Naive thymus-derived CD4-positive, alpha-beta T cell (primary cell): ENCODE measurements at regions not wholly inside any gene's neighbourhood (a gene's known extent, or its start where the extent isn't known, plus 50 kb on each side); places are given as distances from the start of the nearest gene placed in this dataset.
"Not testable (repeated sequence)": the region's sequence is repeated elsewhere in the genome, so short reads cannot be mapped to it uniquely, and the experiment has no call there.

Source experiments
- ATAC-seq: fragments of 150-1000 bp; cut with Tn5 transposase; 2 replicates; pipeline ENCODE4 v1.10.0; 2021; ENCODE audit warnings: mild to moderate bottlenecking, moderate library complexity
- CTCF ChIA-PET: fragments of 350-600 bp; sonication (Branson Sonifier 250); formaldehyde crosslinking; loops from one replicate; lab custom pipeline; 2021; ENCODE audit warnings: antibody characterized with exemption; lab: Charles Lee
- POLR2A ChIA-PET: fragments of 350-600 bp; sonication (Branson Sonifier 250); formaldehyde crosslinking; loops from one replicate; lab custom pipeline; 2021; ENCODE audit warnings: antibody characterized with exemption, inconsistent platforms; lab: Charles Lee
- DNase-seq, 9 donors: peaks; one replicate each; pipeline versions ENCODE4 v3.0.0 to v3.0.0-alpha.2; 2020 to 2022; ENCODE audit warnings: mixed read lengths in 1 of 9
- H3K27ac ChIP-seq: one replicate; pipeline ENCODE4 v1.7.0; 2013; ENCODE audit warnings: mild to moderate bottlenecking, low read depth, low read length, moderate library complexity
- H3K27me3 ChIP-seq, 2 donors: one replicate each; pipeline ENCODE4 v1.7.0; 2013; ENCODE audit warnings: low read length in 2 of 2, mild to moderate bottlenecking in 2 of 2, moderate library complexity in 2 of 2; ENCODE audit not compliant: control insufficient read depth in 2 of 2, insufficient read depth in 2 of 2
- H3K36me3 ChIP-seq, 3 experiments: 1 replicate in 2 of 3; 2 replicates in 1 of 3; pipeline ENCODE4 v1.7.0; 2013; ENCODE audit warnings: low read length in 3 of 3, mild to moderate bottlenecking in 3 of 3, moderate library complexity in 1 of 3; ENCODE audit not compliant: insufficient read depth in 3 of 3, control insufficient read depth in 2 of 3
- H3K4me1 ChIP-seq, 2 donors: one replicate each; pipeline ENCODE4 v1.7.0; 2013; ENCODE audit warnings: low read length in 2 of 2, mild to moderate bottlenecking in 2 of 2, moderate library complexity in 1 of 2; ENCODE audit not compliant: control insufficient read depth in 2 of 2, insufficient read depth in 2 of 2
- H3K4me3 ChIP-seq: 2 replicates; pipeline ENCODE4 v1.7.0; 2013; ENCODE audit warnings: mild to moderate bottlenecking, low read length
- H3K9me3 ChIP-seq, 3 experiments: 1 replicate in 2 of 3; 2 replicates in 1 of 3; pipeline ENCODE4 v1.7.0; 2013; ENCODE audit warnings: low read length in 3 of 3; ENCODE audit not compliant: control insufficient read depth in 2 of 3
- H3K27ac Mint-ChIP-seq, 9 donors: one replicate each; pipeline ENCODE4 v1.8.0; 2020 to 2022; ENCODE audit warnings: mixed read lengths in 9 of 9, mild to moderate bottlenecking in 8 of 9, moderate library complexity in 5 of 9, inconsistent platforms in 2 of 9
- H3K27me3 Mint-ChIP-seq, 5 donors: one replicate each; pipeline ENCODE4 v1.8.0; 2021 to 2022; ENCODE audit warnings: mixed read lengths in 5 of 5, mild to moderate bottlenecking in 1 of 5
- H3K36me3 Mint-ChIP-seq, 5 donors: one replicate each; pipeline ENCODE4 v1.8.0; 2020 to 2022; ENCODE audit warnings: mixed read lengths in 5 of 5, mild to moderate bottlenecking in 3 of 5, inconsistent platforms in 1 of 5
- H3K4me1 Mint-ChIP-seq, 7 donors: one replicate each; pipeline ENCODE4 v1.8.0; 2020 to 2022; ENCODE audit warnings: mixed read lengths in 7 of 7, mild to moderate bottlenecking in 3 of 7, inconsistent platforms in 1 of 7
- H3K4me3 Mint-ChIP-seq, 10 donors: one replicate each; pipeline ENCODE4 v1.8.0; 2020 to 2022; ENCODE audit warnings: mild to moderate bottlenecking in 10 of 10, mixed read lengths in 10 of 10, moderate library complexity in 6 of 10, inconsistent platforms in 2 of 10
- H3K9me3 Mint-ChIP-seq, 11 donors: one replicate each; pipeline ENCODE4 v1.8.0; 2020 to 2022; ENCODE audit warnings: mixed read lengths in 11 of 11, mild to moderate bottlenecking in 4 of 11, inconsistent platforms in 1 of 11, moderate library complexity in 1 of 11
- intact Hi-C, 2 donors: fragments of 100-400 bp; cut with micrococcal nuclease; formaldehyde crosslinking; loops; one replicate each; pipeline ENCODE4 v1.15.1; 2023

GRCh38 chr4:91769912-91770311, 533.9 kb upstream of the GRID2 start:
- peaks cover 2 to 38% (median 18%) of the 10 kb centered on the region in 11 donors for H3K9me3 Mint-ChIP-seq
- POLR2A ChIA-PET = no interaction called here
- no peak for ATAC-seq

GRCh38 chr4:91791631-91792030, 512.1 kb upstream of the GRID2 start:
- H3K27me3 Mint-ChIP-seq, H3K4me1 ChIP-seq, H3K36me3 Mint-ChIP-seq, intact Hi-C loops, H3K4me3 Mint-ChIP-seq, H3K4me1 Mint-ChIP-seq, ATAC-seq, H3K9me3 ChIP-seq, H3K27me3 ChIP-seq, H3K27ac Mint-ChIP-seq, POLR2A ChIA-PET, H3K9me3 Mint-ChIP-seq, CTCF ChIA-PET, H3K27ac ChIP-seq, H3K4me3 ChIP-seq, DNase-seq, H3K36me3 ChIP-seq: not testable (repeated sequence)

More at GRCh38 chr4:91769912-91770311, 533.9 kb upstream of the GRID2 start:
- CTCF ChIA-PET = no interaction called here
- no peaks in the 10 kb centered on the region for H3K27me3 ChIP-seq
- intact Hi-C loops = no loop called here
- H3K4me1 Mint-ChIP-seq = no peaks in the 10 kb centered on the region
- peaks cover 0 to 3% (median 0%) of the 10 kb centered on the region in 3 experiments for H3K9me3 ChIP-seq
- no peak for DNase-seq
- no peak overlapping the region for H3K4me3 ChIP-seq
- no peaks in the 10 kb centered on the region for H3K36me3 ChIP-seq
- H3K4me1 ChIP-seq = no peaks in the 10 kb centered on the region
- peaks cover 0 to 8% (median 0%) of the 10 kb centered on the region in 5 donors for H3K36me3 Mint-ChIP-seq
- no peak overlapping the region for H3K27ac ChIP-seq
- H3K27me3 Mint-ChIP-seq = no peaks in the 10 kb centered on the region
- no peak overlapping the region for H3K4me3 Mint-ChIP-seq
- no peak overlapping the region for H3K27ac Mint-ChIP-seq

GRCh38 chr4:91795947-91796346, 507.8 kb upstream of the GRID2 start:
- H3K27ac ChIP-seq = no peak overlapping the region
- ChIA-PET POLR2A (no interaction called here), CTCF (no interaction called here)
- Mint-ChIP-seq H3K27ac (no peak overlapping the region), H3K4me1 (no peaks in the 10 kb centered on the region), H3K27me3 (no peaks in the 10 kb centered on the region), H3K36me3 (no peaks in the 10 kb centered on the region), H3K4me3 (no peak overlapping the region), H3K9me3 (peaks cover 0 to 14% (median 4%) of the 10 kb centered on the region in 11 donors)
- H3K36me3 ChIP-seq = no peaks in the 10 kb centered on the region
- no peaks in the 10 kb centered on the region for H3K27me3 ChIP-seq
- no peak overlapping the region for H3K4me3 ChIP-seq
- intact Hi-C loops = no loop called here
- DNase-seq (no peak), ATAC-seq (no peak)
- H3K9me3 ChIP-seq = no peaks in the 10 kb centered on the region
- H3K4me1 ChIP-seq = no peaks in the 10 kb centered on the region

- intact Hi-C loops = no loop called here
- ATAC-seq (no peak), DNase-seq (no peak)
- Mint-ChIP-seq H3K4me1 (no peaks in the 10 kb centered on the region), H3K27me3 (no peaks in the 10 kb centered on the region), H3K36me3 (no peaks in the 10 kb centered on the region), H3K9me3 (peaks cover 1 to 27% (median 9%) of the 10 kb centered on the region in 11 donors), H3K27ac (no peak overlapping the region), H3K4me3 (no peak overlapping the region)
- Histone ChIP-seq H3K4me3 (no peak overlapping the region), H3K9me3 (peaks cover 0 to 4% (median 0%) of the 10 kb centered on the region in 3 experiments), H3K36me3 (no peaks in the 10 kb centered on the region), H3K27ac (no peak overlapping the region), H3K27me3 (no peaks in the 10 kb centered on the region), H3K4me1 (no peaks in the 10 kb centered on the region)
- ChIA-PET POLR2A (no interaction called here), CTCF (no interaction called here)
These were observed 491.4 kb upstream of the GRID2 start for GRCh38 chr4:91812319-91812718.

GRCh38 chr4:91824773-91825172, 479.0 kb upstream of the GRID2 start:
- POLR2A ChIA-PET = no interaction called here

GRCh38 chr4:91826186-91826585, 477.6 kb upstream of the GRID2 start:
- H3K4me1 Mint-ChIP-seq = no peaks in the 10 kb centered on the region
- intact Hi-C loops = no loop called here
- Histone ChIP-seq H3K9me3 (peaks cover 0 to 10% (median 0%) of the 10 kb centered on the region in 3 experiments), H3K27ac (no peak overlapping the region), H3K4me1 (no peaks in the 10 kb centered on the region), H3K36me3 (no peaks in the 10 kb centered on the region), H3K27me3 (no peaks in the 10 kb centered on the region), H3K4me3 (no peak overlapping the region)
- H3K36me3 Mint-ChIP-seq = peaks cover 0 to 12% (median 0%) of the 10 kb centered on the region in 5 donors
- ATAC-seq (no peak), DNase-seq (no peak)
- H3K4me3 Mint-ChIP-seq = no peak overlapping the region
- POLR2A ChIA-PET = no interaction called here
- CTCF ChIA-PET = no interaction called here
- H3K27me3 Mint-ChIP-seq = no peaks in the 10 kb centered on the region
- H3K27ac Mint-ChIP-seq = no peak overlapping the region
- H3K9me3 Mint-ChIP-seq = peaks cover 3 to 47% (median 17%) of the 10 kb centered on the region in 11 donors

More at GRCh38 chr4:91824773-91825172, 479.0 kb upstream of the GRID2 start:
- no peaks in the 10 kb centered on the region for H3K27me3 Mint-ChIP-seq
- CTCF ChIA-PET = no interaction called here
- no peak for DNase-seq
- H3K4me3 Mint-ChIP-seq = no peak overlapping the region
- Histone ChIP-seq H3K4me3 (no peak overlapping the region), H3K9me3 (peaks cover 0 to 10% (median 0%) of the 10 kb centered on the region in 3 experiments), H3K36me3 (no peaks in the 10 kb centered on the region), H3K27me3 (no peaks in the 10 kb centered on the region), H3K4me1 (no peaks in the 10 kb centered on the region), H3K27ac (no peak overlapping the region)
- no peaks in the 10 kb centered on the region for H3K4me1 Mint-ChIP-seq
- peaks cover 0 to 12% (median 0%) of the 10 kb centered on the region in 5 donors for H3K36me3 Mint-ChIP-seq
- H3K27ac Mint-ChIP-seq = no peak overlapping the region
- no peak for ATAC-seq
- H3K9me3 Mint-ChIP-seq = peaks cover 3 to 41% (median 20%) of the 10 kb centered on the region in 11 donors
- intact Hi-C loops = no loop called here

- Histone ChIP-seq H3K36me3 (no peaks in the 10 kb centered on the region), H3K4me3 (no peak overlapping the region), H3K27ac (no peak overlapping the region), H3K27me3 (no peaks in the 10 kb centered on the region), H3K4me1 (no peaks in the 10 kb centered on the region), H3K9me3 (peaks cover 0 to 12% (median 0%) of the 10 kb centered on the region in 3 experiments)
- intact Hi-C loops = no loop called here
- DNase-seq (no peak), ATAC-seq (no peak)
- Mint-ChIP-seq H3K36me3 (peaks cover 0 to 7% (median 0%) of the 10 kb centered on the region in 5 donors), H3K9me3 (peaks cover 2 to 51% (median 11%) of the 10 kb centered on the region in 11 donors), H3K4me3 (no peak overlapping the region), H3K27ac (no peak overlapping the region), H3K27me3 (no peaks in the 10 kb centered on the region), H3K4me1 (no peaks in the 10 kb centered on the region)
- CTCF ChIA-PET = no interaction called here
- POLR2A ChIA-PET = no interaction called here
These were observed 475.9 kb upstream of the GRID2 start for GRCh38 chr4:91827914-91828313.
